Caco-2 (cell line): ENCODE measurements at regions not wholly inside any gene's neighbourhood (a gene's known extent, or its start where the extent isn't known, plus 50 kb on each side); places are given as distances from the start of the nearest gene placed in this dataset.
A peak's percentile ranks its signal among the peaks of the same experiment; 100 is the strongest.

Source experiments
- BruUV-seq: library from RNA; stranded (reverse); fragments of 400-500 nt; replicated peaks from 2 replicates; lab custom pipeline; 2021; lab: Mats Ljungman, UMichigan
- CTCF ChIA-PET: fragments of 300-600 bp; sonication (Branson Sonifier 250); formaldehyde crosslinking; loops from one replicate; lab custom pipeline; 2022; ENCODE audit warnings: antibody characterized with exemption; lab: Charles Lee
- POLR2A ChIA-PET: fragments of 300-600 bp; sonication (Branson Sonifier 250); formaldehyde crosslinking; loops from one replicate; lab custom pipeline; 2022; ENCODE audit warnings: antibody characterized with exemption; lab: Charles Lee
- DNase-seq, 2 experiments: peaks; one replicate each; pipeline versions ENCODE4 v3.0.0 to v3.0.0-alpha.2; 2020 to 2022
- H3K27me3 ChIP-seq: replicated peaks from 2 replicates; pipeline ENCODE4 v1.6.0; 2011; ENCODE audit warnings: low read length; ENCODE audit not compliant: control insufficient read depth, insufficient read depth
- H3K36me3 ChIP-seq: 2 replicates; pipeline ENCODE4 v1.5.1; 2011; ENCODE audit warnings: low read length; ENCODE audit not compliant: control insufficient read depth, insufficient read depth
- H3K4me1 ChIP-seq: fragments of 250-450 bp; sonication (Bioruptor Pico); 2 replicates; pipeline ENCODE4 v1.5.1; 2020; ENCODE audit warnings: mild to moderate bottlenecking
- H3K4me3 ChIP-seq: 2 replicates; pipeline ENCODE4 v1.5.1; 2011; ENCODE audit warnings: low read depth, mild to moderate bottlenecking, control low read depth, low read length
- H3K9me3 ChIP-seq: fragments of 250-450 bp; sonication (Bioruptor Pico); 2 replicates; pipeline ENCODE4 v1.5.1; 2020; ENCODE audit warnings: mild to moderate bottlenecking, moderate library complexity
- H3K27ac Mint-ChIP-seq: one replicate; pipeline ENCODE4 v1.8.0; 2022; ENCODE audit warnings: mixed read lengths; ENCODE audit not compliant: unreplicated experiment
- H3K27me3 Mint-ChIP-seq: one replicate; pipeline ENCODE4 v1.8.0; 2022; ENCODE audit warnings: mixed read lengths; ENCODE audit not compliant: insufficient read depth, unreplicated experiment
- H3K36me3 Mint-ChIP-seq: one replicate; pipeline ENCODE4 v1.8.0; 2022; ENCODE audit warnings: mild to moderate bottlenecking, mixed read lengths; ENCODE audit not compliant: insufficient read depth, unreplicated experiment
- H3K4me1 Mint-ChIP-seq: one replicate; pipeline ENCODE4 v1.8.0; 2022; ENCODE audit warnings: low read depth, mixed read lengths; ENCODE audit not compliant: unreplicated experiment
- H3K4me3 Mint-ChIP-seq: one replicate; pipeline ENCODE4 v1.8.0; 2022; ENCODE audit warnings: mild to moderate bottlenecking, moderate library complexity, mixed read lengths; ENCODE audit not compliant: unreplicated experiment
- H3K9me3 Mint-ChIP-seq: one replicate; pipeline ENCODE4 v1.8.0; 2022; ENCODE audit warnings: mixed read lengths; ENCODE audit not compliant: unreplicated experiment
- CTCF ChIP-seq, 2 experiments: fragments of 200-600 bp in 1 of 2; IDR thresholded peaks; 1 replicate in 1 of 2; 2 replicates in 1 of 2; pipeline versions ENCODE4 v1.5.1 to v1.8.0; 2011 to 2022; ENCODE audit warnings: antibody characterized with exemption in 1 of 2, control low read depth in 1 of 2, inconsistent platforms in 1 of 2, low read depth in 1 of 2, low read length in 1 of 2, mild to moderate bottlenecking in 1 of 2, moderate library complexity in 1 of 2; ENCODE audit not compliant: insufficient read depth in 1 of 2, severe bottlenecking in 1 of 2, unreplicated experiment in 1 of 2
- intact Hi-C: fragments of 100-400 bp; cut with micrococcal nuclease; formaldehyde crosslinking; loops from one replicate; pipeline ENCODE4 v1.10.0; 2022; ENCODE audit not compliant: unreplicated experiment

DNA sequence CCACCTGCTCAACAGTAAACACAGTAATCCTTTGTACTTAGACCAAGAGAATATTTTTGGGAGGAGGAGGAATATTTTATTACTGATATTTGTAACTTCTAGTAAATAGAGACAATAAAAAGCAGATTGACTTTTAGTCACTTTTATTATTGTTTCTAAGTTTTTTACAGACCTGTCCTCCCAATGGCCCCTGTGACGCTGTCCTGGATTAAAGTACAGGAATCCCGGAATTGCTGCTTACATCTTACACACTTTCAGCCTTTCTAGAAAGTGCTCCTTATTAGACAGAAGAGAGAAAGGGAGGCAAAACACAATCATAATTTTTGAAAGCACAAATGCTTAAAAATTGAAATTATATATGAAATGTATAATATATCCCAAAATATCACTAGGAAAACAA is 86.4 kb upstream of the PRKG1 start:
- Mint-ChIP-seq H3K9me3 (no peaks in the 10 kb centered on the region), H3K4me1 (peaks cover 9% of the 10 kb centered on the region), H3K27ac (no peak overlapping the region), H3K36me3 (peaks cover 6% of the 10 kb centered on the region), H3K27me3 (peaks cover 23% of the 10 kb centered on the region), H3K4me3 (no peak overlapping the region)
- peaks cover 8% of the 10 kb centered on the region for H3K27me3 ChIP-seq
- no peak for TF ChIP-seq CTCF (IDR thresholded peaks at IDR 0.05; ENCODE audit: insufficient read depth in 1 of 2, low read depth in 1 of 2, low read length in 1 of 2, severe bottlenecking in 1 of 2, unreplicated experiment in 1 of 2)
- CTCF ChIA-PET, result interaction anchor here (1.0 kb wide), 1 partner anchor 200 kb away, joined by 5 read pairs; no protein-coding TSS in a partner anchor
- no peaks in the 10 kb centered on the region for H3K9me3 ChIP-seq
- 0 out of 2 replicates have a peak, but pooled peaks cover 4% of the 10 kb centered on the region for H3K4me1 ChIP-seq
- POLR2A ChIA-PET, result no interaction called here
- no peak overlapping the region for H3K4me3 ChIP-seq
- intact Hi-C loops, result loop anchor here (1.0 kb wide), 1 partner anchor 199 kb away; no protein-coding TSS in a partner anchor
- no peak for DNase-seq
- no TSS peak for BruUV-seq
- no peaks in the 10 kb centered on the region for H3K36me3 ChIP-seq

- H3K27me3 Mint-ChIP-seq, result peaks cover 27% of the 10 kb centered on the region
- BruUV-seq, result no TSS peak
- peaks cover 9% of the 10 kb centered on the region for H3K4me1 Mint-ChIP-seq
- POLR2A ChIA-PET, result no interaction called here
- CTCF ChIA-PET, result no interaction called here
- no peaks in the 10 kb centered on the region for H3K9me3 Mint-ChIP-seq
- no peak overlapping the region for H3K4me3 Mint-ChIP-seq
- no peak for DNase-seq
- H3K36me3 ChIP-seq, result no peaks in the 10 kb centered on the region
- H3K4me3 ChIP-seq, result no peak overlapping the region
- no peaks in the 10 kb centered on the region for H3K9me3 ChIP-seq
- H3K36me3 Mint-ChIP-seq, result peaks cover 6% of the 10 kb centered on the region
- intact Hi-C loops, result loop anchor here (1.0 kb wide), 1 partner anchor 199 kb away; no protein-coding TSS in a partner anchor
- TF ChIP-seq CTCF (IDR thresholded peaks at IDR 0.05; ENCODE audit: insufficient read depth in 1 of 2, low read depth in 1 of 2, low read length in 1 of 2, severe bottlenecking in 1 of 2, unreplicated experiment in 1 of 2), result peak; percentile 41 to 79
- peaks cover 8% of the 10 kb centered on the region for H3K27me3 ChIP-seq
- H3K4me1 ChIP-seq, result 0 out of 2 replicates have a peak, but pooled peaks cover 4% of the 10 kb centered on the region
- H3K27ac Mint-ChIP-seq, result no peak overlapping the region
Measured at GRCh38 chr10:50988792-50989191, 85.5 kb upstream of the PRKG1 start.

DNA sequence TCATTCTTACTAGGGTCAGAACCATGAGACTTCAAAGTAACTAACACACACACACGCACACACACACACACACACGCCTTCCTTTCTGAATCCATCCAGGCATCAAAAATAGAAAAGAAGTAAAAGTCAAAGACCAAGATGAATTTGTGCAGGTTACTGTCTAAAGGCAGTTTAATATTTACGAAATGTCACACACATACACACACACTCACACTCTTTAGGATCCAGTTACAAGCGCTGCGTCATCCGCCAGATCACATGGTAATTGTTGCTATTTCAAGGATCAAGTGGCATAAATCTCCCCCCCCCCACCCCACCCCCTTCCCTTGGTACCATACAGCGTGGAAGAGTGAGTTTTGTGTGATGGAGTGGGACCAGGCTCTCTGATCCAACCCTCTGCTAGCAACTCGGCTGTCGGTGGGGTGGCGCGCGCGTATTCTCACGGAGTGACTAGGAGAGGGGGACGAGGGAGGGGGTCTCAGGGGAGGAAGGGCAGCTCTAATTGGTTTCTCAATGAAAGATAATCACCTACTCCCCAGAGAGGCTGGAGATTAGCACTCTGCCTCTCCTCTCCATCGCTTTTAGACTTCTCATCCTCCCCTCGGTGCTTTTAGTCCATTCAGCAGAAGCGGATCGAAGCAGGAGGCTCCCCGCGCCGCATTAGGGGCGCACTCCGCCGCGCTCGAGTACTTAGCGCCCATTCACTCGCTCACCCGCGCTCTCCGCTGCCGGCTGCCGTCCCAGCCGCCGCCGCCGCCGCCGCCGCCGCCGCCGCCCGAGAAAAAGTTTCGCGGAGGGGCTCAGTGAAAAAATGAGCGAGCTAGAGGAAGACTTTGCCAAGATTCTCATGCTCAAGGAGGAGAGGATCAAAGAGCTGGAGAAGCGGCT is 83.5 kb upstream of the PRKG1 start:
- peak in 1 of 2 experiments; percentile 26 for DNase-seq
- intact Hi-C loops, result no loop called here

More for the DNA sequence above, 83.5 kb upstream of the PRKG1 start:
- Histone ChIP-seq H3K4me1 (0 out of 2 replicates have a peak, but pooled peaks cover 4% of the 10 kb centered on the region), H3K4me3 (peak overlapping the region; percentile 66), H3K27me3 (peaks cover 6% of the 10 kb centered on the region), H3K36me3 (no peaks in the 10 kb centered on the region), H3K9me3 (no peaks in the 10 kb centered on the region)
- H3K9me3 Mint-ChIP-seq, result no peaks in the 10 kb centered on the region
- H3K36me3 Mint-ChIP-seq, result peaks cover 6% of the 10 kb centered on the region
- no TSS peak for BruUV-seq
- H3K27me3 Mint-ChIP-seq, result peaks cover 29% of the 10 kb centered on the region
- no peak for TF ChIP-seq CTCF (IDR thresholded peaks at IDR 0.05; ENCODE audit: insufficient read depth in 1 of 2, low read depth in 1 of 2, low read length in 1 of 2, severe bottlenecking in 1 of 2, unreplicated experiment in 1 of 2)
- H3K4me3 Mint-ChIP-seq, result peak overlapping the region; percentile 100
- H3K4me1 Mint-ChIP-seq, result peaks cover 9% of the 10 kb centered on the region
- ChIA-PET POLR2A (interaction anchor here (0.6 kb wide), 1 partner anchor 173 kb away, joined by 3 read pairs; no protein-coding TSS in a partner anchor), CTCF (no interaction called here)
- no peak overlapping the region for H3K27ac Mint-ChIP-seq
